T1000 (cell line): ENCODE measurements at regions not wholly inside any gene's neighbourhood (a gene's known extent, or its start where the extent isn't known, plus 50 kb on each side); places are given as distances from the start of the nearest gene placed in this dataset.

Experiments
- DNase-seq: peaks from one replicate; lab custom pipeline; 2025; ENCODE audit warnings: mixed read lengths; lab: John Stamatoyannopoulos, UW

- DNase-seq: no peak
These were observed 269.4 kb downstream of the PTPRU start for GRCh38 chr1:29505532-29506220.

- no peak for DNase-seq
These were observed 268.5 kb downstream of the PTPRU start for GRCh38 chr1:29504709-29505410.

- DNase-seq: no peak
These were observed 267.9 kb downstream of the PTPRU start for GRCh38 chr1:29504196-29504595.

GRCh38 chr1:29502911-29503840 lies 266.9 kb downstream of the PTPRU start:
- no peak for DNase-seq

- no peak for DNase-seq
These were observed 266.0 kb downstream of the PTPRU start for GRCh38 chr1:29502225-29502910.

- DNase-seq: no peak
These were observed 265.1 kb downstream of the PTPRU start for GRCh38 chr1:29501227-29501976.

GRCh38 chr1:29500651-29501050 lies 264.3 kb downstream of the PTPRU start:
- no peak for DNase-seq

- no peak for DNase-seq
These were observed 263.7 kb downstream of the PTPRU start for GRCh38 chr1:29500041-29500440.

- no peak for DNase-seq
These were observed 262.9 kb downstream of the PTPRU start for GRCh38 chr1:29499104-29499650.

GRCh38 chr1:29498126-29499103 lies 262.1 kb downstream of the PTPRU start:
- no peak for DNase-seq

- no peak for DNase-seq
These were observed 261.2 kb downstream of the PTPRU start for GRCh38 chr1:29497395-29498125.

GRCh38 chr1:29496701-29497100 lies 260.4 kb downstream of the PTPRU start:
- no peak for DNase-seq

- no peak for DNase-seq
These were observed 254.0 kb downstream of the PTPRU start for GRCh38 chr1:29490204-29490934.

GRCh38 chr1:29489471-29489870 lies 253.1 kb downstream of the PTPRU start:
- no peak for DNase-seq

GRCh38 chr1:29488794-29489311 lies 252.5 kb downstream of the PTPRU start:
- no peak for DNase-seq

- no peak for DNase-seq
These were observed 251.9 kb downstream of the PTPRU start for GRCh38 chr1:29488086-29488793.

GRCh38 chr1:29487291-29487690 lies 251.0 kb downstream of the PTPRU start:
- DNase-seq: no peak
